IPS-15b (cell line): ENCODE measurements at regions not wholly inside any gene's neighbourhood (a gene's known extent, or its start where the extent isn't known, plus 50 kb on each side); places are given as distances from the start of the nearest gene placed in this dataset.

ENCODE experiments used
- H3K27me3 ChIP-seq: one replicate; pipeline ENCODE4 v1.6.1; 2013; ENCODE audit warnings: low read length; ENCODE audit not compliant: control insufficient read depth, insufficient read depth
- H3K36me3 ChIP-seq: one replicate; pipeline ENCODE4 v1.6.1; 2013; ENCODE audit warnings: low read length; ENCODE audit not compliant: control insufficient read depth, insufficient read depth
- H3K4me1 ChIP-seq: one replicate; pipeline ENCODE4 v1.6.1; 2013; ENCODE audit warnings: mild to moderate bottlenecking, low read length; ENCODE audit not compliant: control insufficient read depth, insufficient read depth
- H3K4me3 ChIP-seq: one replicate; pipeline ENCODE4 v1.5.1; 2013; ENCODE audit warnings: low read depth, low read length
- H3K9ac ChIP-seq: one replicate; pipeline ENCODE4 v1.6.1; 2013; ENCODE audit warnings: low read depth, mild to moderate bottlenecking, low read length
- H3K9me3 ChIP-seq: one replicate; pipeline ENCODE4 v1.6.1; 2013; ENCODE audit warnings: mild to moderate bottlenecking, low read length; ENCODE audit not compliant: control insufficient read depth, insufficient read depth

GRCh38 chr9:29751226-29751625 lies 2177.9 kb upstream of the C9orf72 start:
- Histone ChIP-seq H3K27me3 (no peaks in the 10 kb centered on the region), H3K36me3 (no peaks in the 10 kb centered on the region), H3K9me3 (no peaks in the 10 kb centered on the region)

GRCh38 chr9:29753638-29754037 lies 2180.4 kb upstream of the C9orf72 start:
- Histone ChIP-seq H3K9ac (no peak overlapping the region), H3K4me3 (no peak overlapping the region), H3K4me1 (no peaks in the 10 kb centered on the region), H3K27me3 (no peaks in the 10 kb centered on the region), H3K9me3 (no peaks in the 10 kb centered on the region), H3K36me3 (no peaks in the 10 kb centered on the region)

More at GRCh38 chr9:29751226-29751625, 2177.9 kb upstream of the C9orf72 start:
- no peak overlapping the region for H3K9ac ChIP-seq
- H3K4me1 ChIP-seq, result no peaks in the 10 kb centered on the region
- no peak overlapping the region for H3K4me3 ChIP-seq

GRCh38 chr9:29769019-29769418 lies 2195.7 kb upstream of the C9orf72 start:
- no peak overlapping the region for H3K4me3 ChIP-seq
- H3K4me1 ChIP-seq, result no peaks in the 10 kb centered on the region

GRCh38 chr9:29773676-29774075 lies 2200.4 kb upstream of the C9orf72 start:
- Histone ChIP-seq H3K27me3 (no peaks in the 10 kb centered on the region), H3K9me3 (no peaks in the 10 kb centered on the region), H3K4me3 (no peak overlapping the region), H3K4me1 (no peaks in the 10 kb centered on the region), H3K36me3 (no peaks in the 10 kb centered on the region), H3K9ac (no peak overlapping the region)

More at GRCh38 chr9:29769019-29769418, 2195.7 kb upstream of the C9orf72 start:
- no peak overlapping the region for H3K9ac ChIP-seq
- no peaks in the 10 kb centered on the region for H3K9me3 ChIP-seq
- H3K36me3 ChIP-seq, result no peaks in the 10 kb centered on the region
- H3K27me3 ChIP-seq, result no peaks in the 10 kb centered on the region

GRCh38 chr9:29775491-29775890 lies 2202.2 kb upstream of the C9orf72 start:
- Histone ChIP-seq H3K4me3 (no peak overlapping the region), H3K4me1 (no peaks in the 10 kb centered on the region), H3K27me3 (no peaks in the 10 kb centered on the region), H3K9ac (no peak overlapping the region), H3K9me3 (no peaks in the 10 kb centered on the region), H3K36me3 (no peaks in the 10 kb centered on the region)

- no peaks in the 10 kb centered on the region for H3K4me1 ChIP-seq
- H3K4me3 ChIP-seq, result no peak overlapping the region
- H3K9ac ChIP-seq, result no peak overlapping the region
- no peaks in the 10 kb centered on the region for H3K27me3 ChIP-seq
- no peaks in the 10 kb centered on the region for H3K36me3 ChIP-seq
- no peaks in the 10 kb centered on the region for H3K9me3 ChIP-seq
These were observed 2205.1 kb upstream of the C9orf72 start for GRCh38 chr9:29778281-29778849.

GRCh38 chr9:29793970-29794369 lies 2220.7 kb upstream of the C9orf72 start:
- H3K9ac ChIP-seq, result no peak overlapping the region
- no peaks in the 10 kb centered on the region for H3K36me3 ChIP-seq
- H3K9me3 ChIP-seq, result no peaks in the 10 kb centered on the region
- H3K4me1 ChIP-seq, result no peaks in the 10 kb centered on the region
- no peak overlapping the region for H3K4me3 ChIP-seq
- H3K27me3 ChIP-seq, result no peaks in the 10 kb centered on the region

- Histone ChIP-seq H3K4me3 (no peak overlapping the region), H3K9me3 (no peaks in the 10 kb centered on the region), H3K4me1 (peaks cover 3% of the 10 kb centered on the region), H3K9ac (no peak overlapping the region), H3K27me3 (no peaks in the 10 kb centered on the region), H3K36me3 (no peaks in the 10 kb centered on the region)
These were observed 2223.1 kb upstream of the C9orf72 start for GRCh38 chr9:29796291-29796952.

- H3K4me1 ChIP-seq, result peaks cover 3% of the 10 kb centered on the region
- no peaks in the 10 kb centered on the region for H3K9me3 ChIP-seq
- H3K36me3 ChIP-seq, result no peaks in the 10 kb centered on the region
- no peak overlapping the region for H3K4me3 ChIP-seq
- no peak overlapping the region for H3K9ac ChIP-seq
- H3K27me3 ChIP-seq, result no peaks in the 10 kb centered on the region
These were observed 2225.3 kb upstream of the C9orf72 start for GRCh38 chr9:29798599-29798998.

GRCh38 chr9:29799227-29799626 lies 2225.9 kb upstream of the C9orf72 start:
- Histone ChIP-seq H3K4me3 (no peak overlapping the region), H3K9me3 (no peaks in the 10 kb centered on the region), H3K27me3 (no peaks in the 10 kb centered on the region), H3K36me3 (no peaks in the 10 kb centered on the region), H3K4me1 (peaks cover 3% of the 10 kb centered on the region), H3K9ac (no peak overlapping the region)

- no peak overlapping the region for H3K9ac ChIP-seq
- no peak overlapping the region for H3K4me3 ChIP-seq
- H3K27me3 ChIP-seq, result no peaks in the 10 kb centered on the region
- no peaks in the 10 kb centered on the region for H3K36me3 ChIP-seq
- H3K9me3 ChIP-seq, result no peaks in the 10 kb centered on the region
- peaks cover 3% of the 10 kb centered on the region for H3K4me1 ChIP-seq
These were observed 2227.5 kb upstream of the C9orf72 start for GRCh38 chr9:29800821-29801220.

GRCh38 chr9:29802454-29802853 lies 2229.2 kb upstream of the C9orf72 start:
- Histone ChIP-seq H3K4me1 (peaks cover 3% of the 10 kb centered on the region), H3K9me3 (no peaks in the 10 kb centered on the region), H3K36me3 (no peaks in the 10 kb centered on the region), H3K4me3 (no peak overlapping the region), H3K27me3 (no peaks in the 10 kb centered on the region), H3K9ac (no peak overlapping the region)
